ENCODE measurements at regions not wholly inside any gene's neighbourhood (a gene's known extent, or its start where the extent isn't known, plus 50 kb on each side); places are given as distances from the start of the nearest gene placed in this dataset.
A peak's percentile ranks its signal among the peaks of the same experiment; 100 is the strongest.

DNA sequence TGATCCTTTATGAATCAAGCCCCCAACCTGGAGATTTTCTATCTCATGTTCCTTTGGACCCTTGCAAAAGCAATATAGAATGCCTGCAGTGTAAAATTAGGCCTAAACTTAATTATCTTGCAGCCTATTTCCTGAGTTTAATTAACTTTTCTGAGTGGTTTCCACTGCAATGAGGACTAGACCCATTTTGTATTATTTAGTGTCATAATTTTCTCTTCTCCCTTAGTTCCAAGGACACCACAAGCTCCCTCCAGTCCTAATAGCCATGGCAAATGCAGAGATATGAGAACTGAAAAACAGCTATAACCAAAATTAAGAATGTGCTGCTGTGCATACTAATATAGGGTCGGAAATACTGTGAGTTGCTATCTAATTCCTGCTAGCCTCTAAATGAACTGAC is 90.9 kb upstream of the GRAMD2B start:
- DNase-seq (ENCODE audit: low read depth), result no peak
- TF ChIP-seq, protein P1, sequence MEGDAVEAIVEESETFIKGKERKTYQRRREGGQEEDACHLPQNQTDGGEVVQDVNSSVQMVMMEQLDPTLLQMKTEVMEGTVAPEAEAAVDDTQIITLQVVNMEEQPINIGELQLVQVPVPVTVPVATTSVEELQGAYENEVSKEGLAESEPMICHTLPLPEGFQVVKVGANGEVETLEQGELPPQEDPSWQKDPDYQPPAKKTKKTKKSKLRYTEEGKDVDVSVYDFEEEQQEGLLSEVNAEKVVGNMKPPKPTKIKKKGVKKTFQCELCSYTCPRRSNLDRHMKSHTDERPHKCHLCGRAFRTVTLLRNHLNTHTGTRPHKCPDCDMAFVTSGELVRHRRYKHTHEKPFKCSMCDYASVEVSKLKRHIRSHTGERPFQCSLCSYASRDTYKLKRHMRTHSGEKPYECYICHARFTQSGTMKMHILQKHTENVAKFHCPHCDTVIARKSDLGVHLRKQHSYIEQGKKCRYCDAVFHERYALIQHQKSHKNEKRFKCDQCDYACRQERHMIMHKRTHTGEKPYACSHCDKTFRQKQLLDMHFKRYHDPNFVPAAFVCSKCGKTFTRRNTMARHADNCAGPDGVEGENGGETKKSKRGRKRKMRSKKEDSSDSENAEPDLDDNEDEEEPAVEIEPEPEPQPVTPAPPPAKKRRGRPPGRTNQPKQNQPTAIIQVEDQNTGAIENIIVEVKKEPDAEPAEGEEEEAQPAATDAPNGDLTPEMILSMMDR (conservative IDR thresholded peaks at IDR 0.05; ENCODE audit: control insufficient read depth, insufficient read depth, low read depth, low read length), result no peak
- H3K4me3 ChIP-seq (ENCODE audit: control insufficient read depth, low read depth, low read length), result no peak overlapping the region

DNA sequence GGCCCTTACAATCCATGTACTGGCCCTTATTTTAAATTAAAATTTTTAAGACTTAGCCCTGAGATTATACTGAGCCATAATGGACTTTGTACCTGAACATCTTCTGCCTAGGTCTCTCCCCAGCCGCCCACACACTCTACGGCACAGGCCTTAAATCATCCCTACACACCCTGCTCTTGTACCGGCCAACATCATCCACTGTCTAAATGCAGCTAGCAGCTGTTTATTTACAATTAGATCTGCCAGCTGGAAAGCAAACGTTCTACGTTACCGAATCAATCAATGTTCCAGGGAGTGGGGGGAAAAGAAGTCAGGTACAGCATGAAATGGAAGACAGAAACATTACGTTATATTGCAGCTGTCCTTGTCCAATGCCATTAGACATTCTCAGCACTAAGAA is 88.4 kb upstream of the GRAMD2B start:
- no peak for DNase-seq (ENCODE audit: low read depth)
- H3K4me3 ChIP-seq (ENCODE audit: control insufficient read depth, low read depth, low read length), result no peak overlapping the region
- TF ChIP-seq, protein P1 (conservative IDR thresholded peaks at IDR 0.05; ENCODE audit: control insufficient read depth, insufficient read depth, low read depth, low read length), result no peak

DNA sequence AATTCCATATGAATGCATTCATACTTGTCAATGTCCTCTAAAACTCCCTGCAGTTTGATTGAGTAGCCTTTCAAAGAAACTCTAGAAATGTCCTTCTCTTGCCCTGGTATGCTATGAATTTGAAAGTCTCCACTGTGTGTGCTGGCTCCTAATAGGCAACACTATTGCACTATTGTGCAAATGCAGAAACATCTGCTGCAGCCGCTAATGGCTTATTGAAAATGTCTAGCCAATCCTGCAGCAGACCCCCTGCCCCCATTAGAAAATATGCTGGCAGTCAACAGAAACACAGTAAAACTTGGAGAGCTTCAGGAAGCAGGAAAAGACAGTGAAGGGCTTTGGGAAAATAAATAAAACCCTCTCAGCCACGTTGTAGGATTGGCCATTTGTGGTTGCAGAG is 87.3 kb upstream of the GRAMD2B start:
- no peak for DNase-seq (ENCODE audit: low read depth)
- H3K4me3 ChIP-seq (ENCODE audit: control insufficient read depth, low read depth, low read length), result no peak overlapping the region
- TF ChIP-seq, protein P1 (conservative IDR thresholded peaks at IDR 0.05; ENCODE audit: control insufficient read depth, insufficient read depth, low read depth, low read length), result no peak

DNA sequence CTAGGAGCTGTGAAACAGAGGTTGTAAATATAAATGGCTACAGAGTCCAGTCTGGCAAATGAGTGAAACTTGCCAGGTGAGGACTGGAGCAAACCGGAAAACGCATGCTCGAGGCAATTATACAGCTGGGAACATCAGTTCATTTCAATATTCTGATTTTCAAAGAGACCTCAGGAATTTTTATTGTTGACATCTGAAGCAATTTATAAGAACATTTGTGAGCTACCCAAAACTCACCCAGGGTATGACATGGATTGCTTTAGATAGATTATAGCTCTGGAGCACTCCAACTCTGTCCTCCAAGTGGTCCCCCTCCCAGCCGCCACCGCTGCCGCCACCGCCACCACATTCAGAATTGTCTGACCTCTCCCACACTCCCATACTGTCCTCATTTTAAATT is 84.6 kb upstream of the GRAMD2B start:
- no peak for DNase-seq (ENCODE audit: low read depth)
- H3K4me3 ChIP-seq (ENCODE audit: control insufficient read depth, low read depth, low read length), result no peak overlapping the region
- TF ChIP-seq, protein P1 (conservative IDR thresholded peaks at IDR 0.05; ENCODE audit: control insufficient read depth, insufficient read depth, low read depth, low read length), result no peak

DNA sequence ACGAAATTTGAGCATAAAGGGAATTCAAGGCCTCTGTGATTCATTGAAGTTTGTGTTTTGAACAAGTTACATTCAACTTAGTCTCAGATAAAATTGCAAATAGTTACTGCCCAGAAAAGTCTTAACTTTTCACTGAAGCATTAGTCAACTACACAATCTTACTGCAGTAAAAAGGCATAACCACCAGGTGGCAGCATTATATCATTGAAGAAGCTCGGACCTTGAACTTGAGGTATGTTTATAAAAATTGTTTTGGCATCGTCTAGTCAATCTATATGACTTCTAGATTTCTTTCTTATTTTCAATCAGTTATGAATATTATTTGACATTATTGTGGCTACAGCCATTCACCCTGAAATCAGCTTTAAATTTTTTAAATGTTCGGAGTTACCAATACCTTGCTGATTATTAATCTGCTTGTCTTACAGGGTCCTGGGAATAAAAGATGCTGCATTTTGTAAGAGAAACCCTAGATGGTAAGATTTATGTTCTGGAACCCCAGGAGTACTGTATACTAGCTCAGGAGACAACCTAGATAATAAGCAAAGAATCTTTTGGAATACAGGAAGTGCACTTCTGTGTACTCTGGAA is 83.9 kb upstream of the GRAMD2B start:
- no peak overlapping the region for H3K4me3 ChIP-seq (ENCODE audit: control insufficient read depth, low read depth, low read length)
- peak; percentile 80 for DNase-seq (ENCODE audit: low read depth)
- TF ChIP-seq, protein P1 (conservative IDR thresholded peaks at IDR 0.05; ENCODE audit: control insufficient read depth, insufficient read depth, low read depth, low read length), result peak; percentile 80

DNA sequence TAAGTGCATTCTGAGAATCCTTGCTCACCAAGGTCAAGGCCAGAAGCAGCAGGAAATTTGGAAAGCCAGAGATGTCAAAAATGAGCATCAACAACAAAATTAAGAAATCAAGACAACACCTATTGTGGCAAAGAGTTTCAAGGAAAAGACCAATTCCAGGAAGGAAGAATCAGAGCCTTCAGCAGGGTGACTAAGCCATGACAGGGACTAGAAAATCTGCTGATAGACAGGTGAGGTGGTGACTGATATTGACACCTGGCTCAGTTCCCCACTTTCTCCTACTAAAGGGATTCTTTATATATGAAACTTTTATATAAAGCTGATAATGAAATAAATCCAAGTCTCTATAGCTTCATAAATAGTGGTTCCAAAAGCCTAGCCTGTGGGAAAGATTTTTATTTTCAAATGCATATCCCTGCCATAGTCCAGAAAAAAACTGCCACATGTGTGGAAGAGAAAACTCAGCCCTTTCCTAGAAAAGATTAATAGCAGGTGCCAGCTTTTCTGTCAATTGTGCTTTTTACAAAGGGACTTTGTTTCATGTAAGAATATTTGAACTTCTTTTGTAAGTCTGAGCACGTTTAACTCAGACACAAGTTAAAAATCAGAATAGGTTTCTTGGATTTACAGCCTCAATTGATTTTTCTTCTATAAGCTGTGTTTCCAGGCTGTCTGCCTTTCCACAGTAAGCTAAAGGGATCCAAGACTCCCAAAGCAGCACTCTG is 81.1 kb upstream of the GRAMD2B start:
- DNase-seq (ENCODE audit: low read depth), result no peak
- TF ChIP-seq, protein P1 (conservative IDR thresholded peaks at IDR 0.05; ENCODE audit: control insufficient read depth, insufficient read depth, low read depth, low read length), result no peak
- H3K4me3 ChIP-seq (ENCODE audit: control insufficient read depth, low read depth, low read length), result no peak overlapping the region

All from fibroblast of mammary gland (primary cell).